GM21367 (cell line): ENCODE measurements at regions not wholly inside any gene's neighbourhood (a gene's known extent, or its start where the extent isn't known, plus 50 kb on each side); places are given as distances from the start of the nearest gene placed in this dataset.
"Not testable (repeated sequence)": the region's sequence is repeated elsewhere in the genome, so short reads cannot be mapped to it uniquely, and the experiment has no call there.

Experiments used
- ATAC-seq: cut with Tn5 transposase; IDR thresholded peaks from one replicate; pipeline ENCODE4 v1.9.1; 2021; ENCODE audit not compliant: unreplicated experiment

- no peak for ATAC-seq
Observed at GRCh38 chrX:124690495-124690894, 344.1 kb downstream of the SH2D1A start.

- no peak for ATAC-seq
Observed at GRCh38 chrX:124699876-124700275, 353.5 kb downstream of the SH2D1A start.

- no peak for ATAC-seq
Observed at GRCh38 chrX:124717537-124717936, 371.2 kb downstream of the SH2D1A start.

- ATAC-seq, result no peak
Observed at GRCh38 chrX:124719060-124719459, 372.7 kb downstream of the SH2D1A start.

- ATAC-seq, result no peak
Observed at GRCh38 chrX:124720532-124720931, 374.2 kb downstream of the SH2D1A start.

GRCh38 chrX:124725502-124725901 is 379.1 kb downstream of the SH2D1A start:
- ATAC-seq, result no peak

- no peak for ATAC-seq
Observed at GRCh38 chrX:124726292-124726691, 379.9 kb downstream of the SH2D1A start.

- ATAC-seq, result no peak
Observed at GRCh38 chrX:124726881-124727280, 380.5 kb downstream of the SH2D1A start.

- ATAC-seq, result no peak
Observed at GRCh38 chrX:124736553-124737270, 390.3 kb downstream of the SH2D1A start.

- no peak for ATAC-seq
Observed at GRCh38 chrX:124737771-124738170, 391.4 kb downstream of the SH2D1A start.

- ATAC-seq, result no peak
Observed at GRCh38 chrX:124747295-124747694, 400.9 kb downstream of the SH2D1A start.

GRCh38 chrX:124764354-124764753 is 418.0 kb downstream of the SH2D1A start:
- no peak for ATAC-seq

- no peak for ATAC-seq
Observed at GRCh38 chrX:124769166-124769565, 422.8 kb downstream of the SH2D1A start.

- no peak for ATAC-seq
Observed at GRCh38 chrX:124771292-124771691, 424.9 kb downstream of the SH2D1A start.

GRCh38 chrX:124788253-124788652 is 441.9 kb downstream of the SH2D1A start:
- ATAC-seq, result not testable (repeated sequence)

GRCh38 chrX:124789874-124790273 is 443.5 kb downstream of the SH2D1A start:
- not testable (repeated sequence) for ATAC-seq

- ATAC-seq, result no peak
Observed at GRCh38 chrX:124791492-124792095, 445.2 kb downstream of the SH2D1A start.

- no peak for ATAC-seq
Observed at GRCh38 chrX:124796989-124797388, 450.6 kb downstream of the SH2D1A start.

- ATAC-seq, result no peak
Observed at GRCh38 chrX:124804962-124805361, 458.6 kb downstream of the SH2D1A start.

GRCh38 chrX:124805486-124805885 is 459.1 kb downstream of the SH2D1A start:
- ATAC-seq, result no peak

- no peak for ATAC-seq
Observed at GRCh38 chrX:124814106-124814505, 467.7 kb downstream of the SH2D1A start.

GRCh38 chrX:124818033-124818432 is 471.7 kb downstream of the SH2D1A start:
- ATAC-seq, result no peak

- ATAC-seq, result no peak
Observed at GRCh38 chrX:124818764-124819163, 472.4 kb downstream of the SH2D1A start.
